ENCODE measurements at regions not wholly inside any gene's neighbourhood (a gene's known extent, or its start where the extent isn't known, plus 50 kb on each side); places are given as distances from the start of the nearest gene placed in this dataset.

- Histone ChIP-seq H3K27ac (ENCODE audit: low read depth, low read length) (no peak overlapping the region), H3K9ac (ENCODE audit: low read length) (no peak overlapping the region), H3K4me3 (ENCODE audit: low read length) (no peak overlapping the region), H3K4me1 (ENCODE audit: control insufficient read depth, insufficient read depth, low read length) (no peaks in the 10 kb centered on the region), H3K36me3 (ENCODE audit: control insufficient read depth, insufficient read depth, low read length) (no peaks in the 10 kb centered on the region), H3K27me3 (ENCODE audit: control insufficient read depth, insufficient read depth, low read length) (peaks cover 2% of the 10 kb centered on the region)
These were observed 77.2 kb downstream of the HIF1AN start for GRCh38 chr10:100612601-100613595.

GRCh38 chr10:100613846-100614245, 78.1 kb downstream of the HIF1AN start:
- peaks cover 2% of the 10 kb centered on the region for H3K27me3 ChIP-seq (ENCODE audit: control insufficient read depth, insufficient read depth, low read length)
- H3K27ac ChIP-seq (ENCODE audit: low read depth, low read length): no peak overlapping the region
- no peak overlapping the region for H3K4me3 ChIP-seq (ENCODE audit: low read length)
- no peaks in the 10 kb centered on the region for H3K36me3 ChIP-seq (ENCODE audit: control insufficient read depth, insufficient read depth, low read length)
- no peak overlapping the region for H3K9ac ChIP-seq (ENCODE audit: low read length)
- H3K4me1 ChIP-seq (ENCODE audit: control insufficient read depth, insufficient read depth, low read length): no peaks in the 10 kb centered on the region

GRCh38 chr10:100614429-100615095, 78.8 kb downstream of the HIF1AN start:
- Histone ChIP-seq H3K36me3 (ENCODE audit: control insufficient read depth, insufficient read depth, low read length) (no peaks in the 10 kb centered on the region), H3K9ac (ENCODE audit: low read length) (no peak overlapping the region), H3K4me3 (ENCODE audit: low read length) (no peak overlapping the region), H3K4me1 (ENCODE audit: control insufficient read depth, insufficient read depth, low read length) (no peaks in the 10 kb centered on the region), H3K27me3 (ENCODE audit: control insufficient read depth, insufficient read depth, low read length) (peaks cover 2% of the 10 kb centered on the region), H3K27ac (ENCODE audit: low read depth, low read length) (no peak overlapping the region)

GRCh38 chr10:100615241-100615640, 79.5 kb downstream of the HIF1AN start:
- Histone ChIP-seq H3K9ac (ENCODE audit: low read length) (no peak overlapping the region), H3K27me3 (ENCODE audit: control insufficient read depth, insufficient read depth, low read length) (peaks cover 4% of the 10 kb centered on the region), H3K27ac (ENCODE audit: low read depth, low read length) (no peak overlapping the region), H3K4me3 (ENCODE audit: low read length) (no peak overlapping the region), H3K4me1 (ENCODE audit: control insufficient read depth, insufficient read depth, low read length) (no peaks in the 10 kb centered on the region), H3K36me3 (ENCODE audit: control insufficient read depth, insufficient read depth, low read length) (no peaks in the 10 kb centered on the region)

- Histone ChIP-seq H3K4me3 (ENCODE audit: low read length) (no peak overlapping the region), H3K4me1 (ENCODE audit: control insufficient read depth, insufficient read depth, low read length) (no peaks in the 10 kb centered on the region), H3K9ac (ENCODE audit: low read length) (no peak overlapping the region), H3K27me3 (ENCODE audit: control insufficient read depth, insufficient read depth, low read length) (peaks cover 8% of the 10 kb centered on the region), H3K27ac (ENCODE audit: low read depth, low read length) (no peak overlapping the region), H3K36me3 (ENCODE audit: control insufficient read depth, insufficient read depth, low read length) (no peaks in the 10 kb centered on the region)
These were observed 80.2 kb downstream of the HIF1AN start for GRCh38 chr10:100615908-100616307.

GRCh38 chr10:100618091-100618615, 82.4 kb downstream of the HIF1AN start:
- H3K4me1 ChIP-seq (ENCODE audit: control insufficient read depth, insufficient read depth, low read length): no peaks in the 10 kb centered on the region
- peaks cover 11% of the 10 kb centered on the region for H3K27me3 ChIP-seq (ENCODE audit: control insufficient read depth, insufficient read depth, low read length)
- no peaks in the 10 kb centered on the region for H3K36me3 ChIP-seq (ENCODE audit: control insufficient read depth, insufficient read depth, low read length)
- H3K4me3 ChIP-seq (ENCODE audit: low read length): no peak overlapping the region
- no peak overlapping the region for H3K27ac ChIP-seq (ENCODE audit: low read depth, low read length)
- H3K9ac ChIP-seq (ENCODE audit: low read length): no peak overlapping the region

- Histone ChIP-seq H3K27ac (ENCODE audit: low read depth, low read length) (no peak overlapping the region), H3K4me3 (ENCODE audit: low read length) (no peak overlapping the region), H3K4me1 (ENCODE audit: control insufficient read depth, insufficient read depth, low read length) (no peaks in the 10 kb centered on the region), H3K27me3 (ENCODE audit: control insufficient read depth, insufficient read depth, low read length) (peaks cover 12% of the 10 kb centered on the region), H3K9ac (ENCODE audit: low read length) (no peak overlapping the region), H3K36me3 (ENCODE audit: control insufficient read depth, insufficient read depth, low read length) (no peaks in the 10 kb centered on the region)
These were observed 83.0 kb downstream of the HIF1AN start for GRCh38 chr10:100618632-100619255.

GRCh38 chr10:100620087-100620835, 84.5 kb downstream of the HIF1AN start:
- no peak overlapping the region for H3K9ac ChIP-seq (ENCODE audit: low read length)
- no peak overlapping the region for H3K4me3 ChIP-seq (ENCODE audit: low read length)
- H3K36me3 ChIP-seq (ENCODE audit: control insufficient read depth, insufficient read depth, low read length): no peaks in the 10 kb centered on the region
- no peaks in the 10 kb centered on the region for H3K4me1 ChIP-seq (ENCODE audit: control insufficient read depth, insufficient read depth, low read length)
- H3K27me3 ChIP-seq (ENCODE audit: control insufficient read depth, insufficient read depth, low read length): peaks cover 21% of the 10 kb centered on the region
- H3K27ac ChIP-seq (ENCODE audit: low read depth, low read length): no peak overlapping the region

GRCh38 chr10:100621360-100622205, 85.8 kb downstream of the HIF1AN start:
- no peaks in the 10 kb centered on the region for H3K4me1 ChIP-seq (ENCODE audit: control insufficient read depth, insufficient read depth, low read length)
- H3K27ac ChIP-seq (ENCODE audit: low read depth, low read length): no peak overlapping the region
- no peaks in the 10 kb centered on the region for H3K36me3 ChIP-seq (ENCODE audit: control insufficient read depth, insufficient read depth, low read length)
- peaks cover 21% of the 10 kb centered on the region for H3K27me3 ChIP-seq (ENCODE audit: control insufficient read depth, insufficient read depth, low read length)
- no peak overlapping the region for H3K9ac ChIP-seq (ENCODE audit: low read length)
- no peak overlapping the region for H3K4me3 ChIP-seq (ENCODE audit: low read length)

GRCh38 chr10:100622946-100623345, 87.2 kb downstream of the HIF1AN start:
- Histone ChIP-seq H3K36me3 (ENCODE audit: control insufficient read depth, insufficient read depth, low read length) (no peaks in the 10 kb centered on the region), H3K4me1 (ENCODE audit: control insufficient read depth, insufficient read depth, low read length) (no peaks in the 10 kb centered on the region), H3K4me3 (ENCODE audit: low read length) (no peak overlapping the region), H3K9ac (ENCODE audit: low read length) (no peak overlapping the region), H3K27me3 (ENCODE audit: control insufficient read depth, insufficient read depth, low read length) (peaks cover 21% of the 10 kb centered on the region), H3K27ac (ENCODE audit: low read depth, low read length) (no peak overlapping the region)

- H3K27me3 ChIP-seq (ENCODE audit: control insufficient read depth, insufficient read depth, low read length): peaks cover 21% of the 10 kb centered on the region
- no peaks in the 10 kb centered on the region for H3K4me1 ChIP-seq (ENCODE audit: control insufficient read depth, insufficient read depth, low read length)
- no peaks in the 10 kb centered on the region for H3K36me3 ChIP-seq (ENCODE audit: control insufficient read depth, insufficient read depth, low read length)
- H3K4me3 ChIP-seq (ENCODE audit: low read length): no peak overlapping the region
- H3K27ac ChIP-seq (ENCODE audit: low read depth, low read length): no peak overlapping the region
- H3K9ac ChIP-seq (ENCODE audit: low read length): no peak overlapping the region
These were observed 87.9 kb downstream of the HIF1AN start for GRCh38 chr10:100623521-100624230.
